H9 (cell line): ENCODE measurements at regions not wholly inside any gene's neighbourhood (a gene's known extent, or its start where the extent isn't known, plus 50 kb on each side); places are given as distances from the start of the nearest gene placed in this dataset.

ENCODE experiments used
- DNase-seq: peaks from one replicate; pipeline ENCODE4 v3.0.0-alpha.2; 2017
- H2AFZ ChIP-seq: one replicate; pipeline ENCODE4 v1.6.1; 2013; ENCODE audit warnings: mild to moderate bottlenecking, low read length, control low read depth, moderate library complexity
- H2AK5ac ChIP-seq: 2 replicates; pipeline ENCODE4 v1.6.1; 2013; ENCODE audit warnings: low read length, control low read depth, mixed read lengths; ENCODE audit not compliant: insufficient read length
- H2BK120ac ChIP-seq: one replicate; pipeline ENCODE4 v1.6.1; 2013; ENCODE audit warnings: low read depth, mild to moderate bottlenecking, low read length, control low read depth, inconsistent platforms; ENCODE audit not compliant: poor library complexity, severe bottlenecking
- H2BK12ac ChIP-seq: 2 replicates; pipeline ENCODE4 v1.6.1; 2013; ENCODE audit warnings: low read length, control low read depth, mixed read lengths, low read depth; ENCODE audit not compliant: insufficient read length
- H2BK15ac ChIP-seq: 2 replicates; pipeline ENCODE4 v1.6.1; 2013; ENCODE audit warnings: low read depth, low read length, control low read depth
- H2BK20ac ChIP-seq: one replicate; pipeline ENCODE4 v1.6.1; 2013; ENCODE audit warnings: low read depth, mild to moderate bottlenecking, low read length, control low read depth, inconsistent platforms; ENCODE audit not compliant: poor library complexity, severe bottlenecking
- H2BK5ac ChIP-seq: 2 replicates; pipeline ENCODE4 v1.6.1; 2013; ENCODE audit warnings: low read length, control low read depth, mixed read lengths; ENCODE audit not compliant: insufficient read length
- H3K14ac ChIP-seq: 2 replicates; pipeline ENCODE4 v1.6.1; 2013; ENCODE audit warnings: low read length, control low read depth; ENCODE audit not compliant: insufficient read depth
- H3K18ac ChIP-seq: 2 replicates; pipeline ENCODE4 v1.6.1; 2013; ENCODE audit warnings: low read depth, mild to moderate bottlenecking, mixed read lengths, low read length, control low read depth; ENCODE audit not compliant: insufficient read length
- H3K23ac ChIP-seq: 2 replicates; pipeline ENCODE4 v1.6.1; 2013; ENCODE audit warnings: low read length, control low read depth, mixed read lengths, low read depth; ENCODE audit not compliant: insufficient read length
- H3K23me2 ChIP-seq: 2 replicates; pipeline ENCODE4 v1.6.1; 2013; ENCODE audit warnings: low read depth, mild to moderate bottlenecking, mixed read lengths, low read length, control low read depth; ENCODE audit not compliant: insufficient read length, poor library complexity, severe bottlenecking
- H3K27ac ChIP-seq: 2 replicates; pipeline ENCODE4 v1.5.1; 2013; ENCODE audit warnings: low read length, control low read depth, mixed read lengths, low read depth; ENCODE audit not compliant: insufficient read length
- H3K27me3 ChIP-seq: 2 replicates; pipeline ENCODE4 v1.6.1; 2013; ENCODE audit warnings: low read length, control low read depth, inconsistent platforms; ENCODE audit not compliant: insufficient read depth
- H3K4ac ChIP-seq: 2 replicates; pipeline ENCODE4 v1.6.1; 2013; ENCODE audit warnings: low read depth, mild to moderate bottlenecking, control low read depth, inconsistent platforms, low read length, moderate library complexity
- H3K4me1 ChIP-seq: 2 replicates; pipeline ENCODE4 v1.6.1; 2013; ENCODE audit warnings: low read length, control low read depth, inconsistent platforms; ENCODE audit not compliant: insufficient read depth
- H3K4me2 ChIP-seq: 2 replicates; pipeline ENCODE4 v1.6.1; 2013; ENCODE audit warnings: low read length, control low read depth, mixed read lengths; ENCODE audit not compliant: insufficient read length, insufficient read depth
- H3K56ac ChIP-seq: 2 replicates; pipeline ENCODE4 v1.6.1; 2013; ENCODE audit warnings: low read depth, mild to moderate bottlenecking, mixed read lengths, low read length, control low read depth; ENCODE audit not compliant: insufficient read length
- H3K79me1 ChIP-seq: 2 replicates; pipeline ENCODE4 v1.6.1; 2013; ENCODE audit warnings: low read depth, mild to moderate bottlenecking, moderate library complexity, low read length, control low read depth, inconsistent platforms; ENCODE audit not compliant: insufficient read depth, poor library complexity, severe bottlenecking
- H3K79me2 ChIP-seq: 2 replicates; pipeline ENCODE4 v1.6.1; 2013; ENCODE audit warnings: low read length, control low read depth, inconsistent platforms; ENCODE audit not compliant: insufficient read depth
- H3K9ac ChIP-seq: 2 replicates; pipeline ENCODE4 v1.6.1; 2013; ENCODE audit warnings: low read length, control low read depth, mixed read lengths; ENCODE audit not compliant: insufficient read length; ENCODE audit errors: extremely low read depth
- H3K9me3 ChIP-seq: one replicate; pipeline ENCODE4 v1.6.1; 2013; ENCODE audit warnings: low read depth, low read length, inconsistent platforms; ENCODE audit not compliant: control insufficient read depth
- H3T11ph ChIP-seq: one replicate; pipeline ENCODE4 v1.6.1; 2013; ENCODE audit warnings: mild to moderate bottlenecking, low read length, control low read depth, inconsistent platforms
- H4K20me1 ChIP-seq: one replicate; pipeline ENCODE4 v1.6.1; 2013; ENCODE audit not compliant: control insufficient read depth, insufficient read length, insufficient read depth
- H4K5ac ChIP-seq: 2 replicates; pipeline ENCODE4 v1.6.1; 2013; ENCODE audit warnings: low read depth, mild to moderate bottlenecking, mixed read lengths, low read length, control low read depth; ENCODE audit not compliant: insufficient read length
- H4K8ac ChIP-seq: replicated peaks from 2 replicates; pipeline ENCODE4 v1.6.1; 2013; ENCODE audit warnings: low read length, control low read depth, mixed read lengths, low read depth; ENCODE audit not compliant: insufficient read length
- H4K91ac ChIP-seq: 2 replicates; pipeline ENCODE4 v1.6.1; 2013; ENCODE audit warnings: low read depth, mild to moderate bottlenecking, moderate library complexity, mixed read lengths, low read length, control low read depth; ENCODE audit not compliant: insufficient read length
- H3K27ac Mint-ChIP-seq, 3 experiments: 2 replicates in 2 of 3; 3 replicates in 1 of 3; pipeline ENCODE4 v1.8.0; 2020 to 2021; ENCODE audit warnings: mixed read lengths in 3 of 3, mild to moderate bottlenecking in 1 of 3, moderate library complexity in 1 of 3
- H3K27me3 Mint-ChIP-seq: 2 replicates; pipeline ENCODE4 v1.8.0; 2021; ENCODE audit warnings: low read depth, mild to moderate bottlenecking, moderate library complexity, mixed read lengths
- H3K36me3 Mint-ChIP-seq, 3 experiments: 2 replicates in 2 of 3; 3 replicates in 1 of 3; pipeline ENCODE4 v1.8.0; 2020 to 2021; ENCODE audit warnings: low read depth in 3 of 3, mixed read lengths in 3 of 3; ENCODE audit not compliant: insufficient read depth in 1 of 3
- H3K4me1 Mint-ChIP-seq, 2 experiments: 2 replicates each; pipeline ENCODE4 v1.8.0; 2020; ENCODE audit warnings: mixed read lengths in 2 of 2
- H3K4me3 Mint-ChIP-seq, 2 experiments: 2 replicates in 1 of 2; 3 replicates in 1 of 2; pipeline ENCODE4 v1.8.0; 2020 to 2021; ENCODE audit warnings: mild to moderate bottlenecking in 2 of 2, mixed read lengths in 2 of 2, moderate library complexity in 1 of 2
- H3K9me3 Mint-ChIP-seq, 2 experiments: 2 replicates in 1 of 2; 3 replicates in 1 of 2; pipeline ENCODE4 v1.8.0; 2020; ENCODE audit warnings: mild to moderate bottlenecking in 2 of 2, mixed read lengths in 2 of 2, moderate library complexity in 1 of 2
- CTCF ChIP-seq: fragments of 200-600 bp; sonication (generic); conservative IDR thresholded peaks from 3 replicates; pipeline ENCODE4 v1.8.0; 2021; ENCODE audit warnings: antibody characterized with exemption, mild to moderate bottlenecking
- WGBS: extraction: QIAGEN DNeasy Blood & Tissue Kit; methylation state at CpG from one replicate; pipeline ENCODE4 v1.1.7; 2013; ENCODE audit warnings: missing lambda C conversion rate, low lambda C conversion rate, mixed read lengths; ENCODE audit not compliant: insufficient read length; ENCODE audit errors: extremely low coverage; 5-methylcytosine and 5-hydroxymethylcytosine counted together

GRCh38 chr2:122098306-122098705 is 342.9 kb downstream of the TSN start:
- H2AFZ ChIP-seq = no peak overlapping the region

More at GRCh38 chr2:122098306-122098705, 342.9 kb downstream of the TSN start:
- H3K56ac ChIP-seq = no peak overlapping the region
- H3K18ac ChIP-seq = no peak overlapping the region
- no peak overlapping the region for H2BK12ac ChIP-seq
- no peaks in the 10 kb centered on the region for H3K79me1 ChIP-seq
- H4K5ac ChIP-seq = no peak overlapping the region
- Mint-ChIP-seq H3K4me3 (no peak overlapping the region), H3K27me3 (no peaks in the 10 kb centered on the region), H3K9me3 (peaks cover 5 to 6% of the 10 kb centered on the region in 2 experiments; a peak in 3 of 5 replicates), H3K36me3 (peaks cover 0 to 12% (median 6%) of the 10 kb centered on the region in 3 experiments; a peak in 5 of 7 replicates), H3K4me1 (peaks cover 18 to 19% of the 10 kb centered on the region in 2 experiments), H3K27ac (no peak overlapping the region)
- H3K4me2 ChIP-seq = no peak overlapping the region
- DNase-seq = no peak
- no peak overlapping the region for H3K4ac ChIP-seq
- TF ChIP-seq CTCF = no peak
- H3K23me2 ChIP-seq = no peaks in the 10 kb centered on the region
- no peak overlapping the region for H2BK5ac ChIP-seq
- no peak overlapping the region for H2BK120ac ChIP-seq
- no peaks in the 10 kb centered on the region for H3K79me2 ChIP-seq
- no peaks in the 10 kb centered on the region for H3K9me3 ChIP-seq
- H3K14ac ChIP-seq = no peak overlapping the region
- H4K8ac ChIP-seq = no peak overlapping the region
- H4K91ac ChIP-seq = no peak overlapping the region
- no peak overlapping the region for H2BK15ac ChIP-seq
- no peak overlapping the region for H3K23ac ChIP-seq
- no peak overlapping the region for H2AK5ac ChIP-seq
- H2BK20ac ChIP-seq = no peak overlapping the region
- no peaks in the 10 kb centered on the region for H3K4me1 ChIP-seq
- H4K20me1 ChIP-seq = no peaks in the 10 kb centered on the region
- WGBS = no CpG with 5 or more reads among the region's 1 CpG
- H3K9ac ChIP-seq = no peak overlapping the region
- no peak overlapping the region for H3K27ac ChIP-seq
- no peaks in the 10 kb centered on the region for H3K27me3 ChIP-seq
- no peak overlapping the region for H3T11ph ChIP-seq
